ENCODE measurements at regions not wholly inside any gene's neighbourhood (a gene's known extent, or its start where the extent isn't known, plus 50 kb on each side); places are given as distances from the start of the nearest gene placed in this dataset.

GRCh38 chr1:239228451-239228850 is 157.9 kb upstream of the CHRM3 start:
- TF ChIP-seq CTCF (IDR thresholded peaks at IDR 0.05; ENCODE audit: control insufficient read depth, extremely low read depth, insufficient read depth), result no peak
- H3K4me3 ChIP-seq (ENCODE audit: low read depth, low read length), result no peak overlapping the region
- no peak for DNase-seq (ENCODE audit: low read depth)

DNA sequence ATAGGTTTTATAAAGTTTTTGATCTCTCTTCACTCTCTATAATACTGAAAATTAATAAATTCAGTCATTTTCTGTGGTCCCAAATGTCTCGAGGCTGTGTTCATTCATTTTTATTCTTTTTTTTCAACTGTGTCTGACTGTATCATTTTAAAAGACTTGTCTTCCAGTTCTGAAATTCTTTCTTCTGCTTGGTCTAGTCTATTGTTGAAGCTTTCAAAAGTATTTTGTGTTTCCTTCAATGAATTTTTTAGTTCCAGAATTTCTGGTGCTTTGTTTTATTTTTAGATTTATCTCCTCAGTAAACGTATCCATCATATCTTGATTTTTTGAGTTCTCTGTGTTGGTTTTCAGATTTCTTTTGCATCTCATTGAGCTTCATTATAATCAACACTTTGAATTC is 161.0 kb upstream of the CHRM3 start:
- DNase-seq (ENCODE audit: low read depth), result no peak
- TF ChIP-seq CTCF (IDR thresholded peaks at IDR 0.05; ENCODE audit: control insufficient read depth, extremely low read depth, insufficient read depth), result no peak

DNA sequence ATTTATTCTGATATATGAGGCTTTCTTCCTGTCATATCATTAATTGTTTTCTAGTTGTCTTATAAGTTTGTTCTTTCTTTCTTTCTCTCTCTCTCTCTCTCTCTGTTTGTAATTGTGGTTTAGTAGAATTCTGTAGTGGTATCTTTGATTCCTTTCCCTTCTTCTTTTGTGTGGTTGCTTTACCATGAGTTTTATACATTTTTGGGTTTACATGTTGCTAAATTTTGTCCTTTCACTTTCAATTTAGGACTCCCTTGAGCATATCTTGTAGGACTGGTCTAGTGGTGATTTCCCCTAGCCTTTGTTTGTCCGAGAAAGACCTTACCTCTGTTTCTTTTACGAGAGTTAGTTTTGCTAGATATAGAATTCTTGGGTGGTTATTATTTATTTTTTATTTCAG is 162.3 kb upstream of the CHRM3 start:
- no peak for TF ChIP-seq CTCF (IDR thresholded peaks at IDR 0.05; ENCODE audit: control insufficient read depth, extremely low read depth, insufficient read depth)
- DNase-seq (ENCODE audit: low read depth), result no peak
- no peak overlapping the region for H3K4me3 ChIP-seq (ENCODE audit: low read depth, low read length)

More for the DNA sequence above, 161.0 kb upstream of the CHRM3 start:
- no peak overlapping the region for H3K4me3 ChIP-seq (ENCODE audit: low read depth, low read length)

DNA sequence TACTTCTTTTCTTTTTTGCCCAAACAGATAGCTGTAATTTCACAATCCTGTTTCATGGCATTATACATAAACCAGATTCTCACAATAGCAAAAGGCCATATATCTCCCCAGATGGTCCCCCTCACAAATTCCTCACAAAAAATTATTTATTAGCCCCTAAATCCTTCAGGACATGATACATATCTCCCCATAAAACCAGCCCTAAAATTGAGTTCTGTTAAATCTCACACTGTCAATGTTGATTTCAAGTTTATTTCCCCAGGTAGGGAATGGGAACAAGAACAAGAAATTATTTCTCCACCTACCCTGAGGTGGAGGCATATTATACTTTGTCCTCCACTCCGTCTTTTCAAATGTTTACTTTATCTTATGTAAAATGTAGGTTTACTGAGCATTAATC is 163.4 kb upstream of the CHRM3 start:
- no peak overlapping the region for H3K4me3 ChIP-seq (ENCODE audit: low read depth, low read length)
- no peak for DNase-seq (ENCODE audit: low read depth)
- no peak for TF ChIP-seq CTCF (IDR thresholded peaks at IDR 0.05; ENCODE audit: control insufficient read depth, extremely low read depth, insufficient read depth)

DNA sequence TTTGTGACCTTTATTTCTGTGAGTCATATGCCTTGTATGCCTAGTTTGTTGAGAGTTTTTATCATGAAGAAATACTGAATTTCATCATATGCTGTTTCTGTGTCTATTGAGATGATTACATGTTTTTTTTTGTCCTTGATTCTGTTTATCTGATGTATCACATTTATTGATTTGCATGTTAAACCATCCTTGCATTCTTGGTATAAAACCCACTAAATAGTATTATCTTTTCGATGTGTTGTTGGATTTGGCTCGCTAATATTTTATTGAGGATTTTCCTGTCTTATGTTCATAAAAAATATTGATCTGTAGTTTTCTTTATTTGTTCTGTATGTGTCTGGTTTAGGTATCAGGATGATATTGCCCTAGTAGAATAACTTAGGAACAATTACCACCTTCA is 164.7 kb upstream of the CHRM3 start:
- no peak overlapping the region for H3K4me3 ChIP-seq (ENCODE audit: low read depth, low read length)
- no peak for DNase-seq (ENCODE audit: low read depth)
- TF ChIP-seq CTCF (IDR thresholded peaks at IDR 0.05; ENCODE audit: control insufficient read depth, extremely low read depth, insufficient read depth), result no peak

- DNase-seq (ENCODE audit: low read depth), result no peak
- TF ChIP-seq CTCF (IDR thresholded peaks at IDR 0.05; ENCODE audit: control insufficient read depth, extremely low read depth, insufficient read depth), result no peak
These were observed 166.7 kb upstream of the CHRM3 start for GRCh38 chr1:239219679-239220078.

GRCh38 chr1:239218301-239218700 is 168.1 kb upstream of the CHRM3 start:
- TF ChIP-seq CTCF (IDR thresholded peaks at IDR 0.05; ENCODE audit: control insufficient read depth, extremely low read depth, insufficient read depth), result no peak
- H3K4me3 ChIP-seq (ENCODE audit: low read depth, low read length), result no peak overlapping the region
- DNase-seq (ENCODE audit: low read depth), result no peak

More at GRCh38 chr1:239219679-239220078, 166.7 kb upstream of the CHRM3 start:
- H3K4me3 ChIP-seq (ENCODE audit: low read depth, low read length), result no peak overlapping the region
